Testis (tissue), 2 donors: ENCODE measurements at regions not wholly inside any gene's neighbourhood (a gene's known extent, or its start where the extent isn't known, plus 50 kb on each side); places are given as distances from the start of the nearest gene placed in this dataset.

ENCODE experiments used
- DNase-seq: peaks from one replicate; pipeline ENCODE4 v3.0.0-alpha.2; 2019
- H3K27ac ChIP-seq, 2 donors: fragments of 200-600 bp; sonication (generic); one replicate each; pipeline ENCODE4 v1.5.1; 2019
- H3K27me3 ChIP-seq: fragments of 200-600 bp; sonication (generic); one replicate; pipeline ENCODE4 v1.5.1; 2019
- H3K36me3 ChIP-seq: fragments of 200-600 bp; sonication (generic); one replicate; pipeline ENCODE4 v1.5.1; 2017; ENCODE audit warnings: low read depth; ENCODE audit errors: missing control alignments
- H3K4me1 ChIP-seq: fragments of 200-600 bp; sonication (generic); one replicate; pipeline ENCODE4 v1.5.1; 2019
- H3K4me3 ChIP-seq, 2 donors: fragments of 200-600 bp; sonication (generic); one replicate each; pipeline ENCODE4 v1.5.1; 2017 to 2019
- H3K9me3 ChIP-seq: fragments of 200-600 bp; sonication (generic); one replicate; pipeline ENCODE4 v1.5.1; 2017
- POLR2A ChIP-seq: fragments of 450-650 bp; IDR thresholded peaks from one replicate; pipeline ENCODE4 v1.6.1; 2017; ENCODE audit warnings: antibody characterized with exemption, mild to moderate bottlenecking, moderate library complexity
- WGBS, 2 donors: methylation state at CpG; one replicate each; pipeline ENCODE4 v1.1.5; 2018; 5-methylcytosine and 5-hydroxymethylcytosine counted together
- intact Hi-C: fragments of 100-400 bp; cut with DNase I; formaldehyde crosslinking; loops from one replicate; pipeline ENCODE4 v1.15.1; 2023; ENCODE audit warnings: low total_unique reads
- TF ChIP-seq, protein P1 (sequence below), 3 experiments: fragments of 450-650 bp in 2 of 3; fragments of 200-600 bp in 1 of 3; sonication (generic) in 1 of 3; IDR thresholded peaks; one replicate each; pipeline ENCODE4 v1.5.1; 2016 to 2019; ENCODE audit warnings: antibody characterized with exemption in 3 of 3, mild to moderate bottlenecking in 2 of 3, moderate library complexity in 1 of 3

- no peak overlapping the region for H3K4me3 ChIP-seq
- WGBS, 2 donors, result 79 to 82% methylated on average over 3 of the region's 3 CpGs
- H3K36me3 ChIP-seq, result no peaks in the 10 kb centered on the region
- H3K4me1 ChIP-seq, result no peaks in the 10 kb centered on the region
- H3K27ac ChIP-seq, result no peak overlapping the region
- H3K27me3 ChIP-seq, result no peaks in the 10 kb centered on the region
- H3K9me3 ChIP-seq, result no peaks in the 10 kb centered on the region
- DNase-seq, result no peak
- TF ChIP-seq, protein P1, sequence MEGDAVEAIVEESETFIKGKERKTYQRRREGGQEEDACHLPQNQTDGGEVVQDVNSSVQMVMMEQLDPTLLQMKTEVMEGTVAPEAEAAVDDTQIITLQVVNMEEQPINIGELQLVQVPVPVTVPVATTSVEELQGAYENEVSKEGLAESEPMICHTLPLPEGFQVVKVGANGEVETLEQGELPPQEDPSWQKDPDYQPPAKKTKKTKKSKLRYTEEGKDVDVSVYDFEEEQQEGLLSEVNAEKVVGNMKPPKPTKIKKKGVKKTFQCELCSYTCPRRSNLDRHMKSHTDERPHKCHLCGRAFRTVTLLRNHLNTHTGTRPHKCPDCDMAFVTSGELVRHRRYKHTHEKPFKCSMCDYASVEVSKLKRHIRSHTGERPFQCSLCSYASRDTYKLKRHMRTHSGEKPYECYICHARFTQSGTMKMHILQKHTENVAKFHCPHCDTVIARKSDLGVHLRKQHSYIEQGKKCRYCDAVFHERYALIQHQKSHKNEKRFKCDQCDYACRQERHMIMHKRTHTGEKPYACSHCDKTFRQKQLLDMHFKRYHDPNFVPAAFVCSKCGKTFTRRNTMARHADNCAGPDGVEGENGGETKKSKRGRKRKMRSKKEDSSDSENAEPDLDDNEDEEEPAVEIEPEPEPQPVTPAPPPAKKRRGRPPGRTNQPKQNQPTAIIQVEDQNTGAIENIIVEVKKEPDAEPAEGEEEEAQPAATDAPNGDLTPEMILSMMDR (IDR thresholded peaks at IDR 0.05), result no peak
- no peak for TF ChIP-seq POLR2A
- intact Hi-C loops, result no loop called here
Observed at GRCh38 chr12:128047266-128048060, 219.5 kb upstream of the TMEM132C start.

DNA sequence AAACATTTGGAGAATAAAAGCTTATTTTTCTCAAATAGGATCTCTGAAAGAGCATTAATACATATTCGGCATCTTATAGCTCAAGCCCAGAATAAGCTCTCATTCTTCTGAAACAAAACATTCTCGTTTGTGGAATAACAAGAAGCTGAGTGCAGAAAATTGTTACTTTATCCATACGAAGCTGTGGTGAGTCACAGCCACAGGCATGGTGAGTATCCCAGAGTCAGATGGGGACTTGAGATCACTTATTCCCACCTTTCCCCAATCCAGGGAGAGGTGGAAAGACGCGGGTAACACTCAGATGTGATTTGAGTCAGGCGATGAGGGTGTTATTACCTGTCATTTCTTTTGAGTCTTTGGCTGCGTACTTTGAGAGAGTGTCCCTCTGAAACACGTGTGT, 214.6 kb upstream of the TMEM132C start:
- Histone ChIP-seq H3K4me3 (no peak overlapping the region), H3K9me3 (no peaks in the 10 kb centered on the region), H3K27ac (no peak overlapping the region), H3K4me1 (no peaks in the 10 kb centered on the region), H3K36me3 (no peaks in the 10 kb centered on the region), H3K27me3 (no peaks in the 10 kb centered on the region)
- 76 to 79% methylated on average over 8 of the region's 8 CpGs for WGBS, 2 donors
- no peak for TF ChIP-seq POLR2A
- TF ChIP-seq, protein P1 (IDR thresholded peaks at IDR 0.05), result no peak
- intact Hi-C loops, result no loop called here
- no peak for DNase-seq

- 88 to 93% methylated on average over 5 of the region's 5 CpGs for WGBS, 2 donors
- no peak for TF ChIP-seq POLR2A
- TF ChIP-seq, protein P1 (IDR thresholded peaks at IDR 0.05), result no peak
- DNase-seq, result no peak
- no peaks in the 10 kb centered on the region for H3K4me1 ChIP-seq
- H3K27me3 ChIP-seq, result no peaks in the 10 kb centered on the region
- H3K36me3 ChIP-seq, result no peaks in the 10 kb centered on the region
- intact Hi-C loops, result no loop called here
- H3K27ac ChIP-seq, result no peak overlapping the region
- H3K4me3 ChIP-seq, result no peak overlapping the region
- H3K9me3 ChIP-seq, result no peaks in the 10 kb centered on the region
Observed at GRCh38 chr12:128052777-128053176, 214.2 kb upstream of the TMEM132C start.

DNA sequence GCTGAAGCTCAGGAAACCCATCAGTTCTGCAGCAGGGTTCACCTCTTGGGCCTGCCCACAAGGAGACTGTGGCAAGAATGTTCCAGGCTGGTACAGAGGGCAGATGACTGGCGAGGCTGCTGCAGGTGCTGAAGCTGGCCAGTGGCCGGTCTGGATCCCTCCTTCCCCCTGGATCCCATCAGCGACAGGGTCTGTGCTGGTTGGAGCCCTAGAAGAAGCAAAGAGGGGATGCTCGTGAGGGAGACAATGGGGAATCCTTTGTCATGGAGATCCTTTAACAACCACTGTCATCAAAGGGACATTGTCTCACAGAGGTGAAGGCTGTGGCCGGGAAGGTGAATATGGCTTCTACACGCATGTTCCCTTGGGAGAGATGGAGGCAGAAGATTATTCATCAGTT, 211.4 kb upstream of the TMEM132C start:
- no peak overlapping the region for H3K4me3 ChIP-seq
- 72 to 73% methylated on average over 6 of the region's 6 CpGs for WGBS, 2 donors
- H3K27me3 ChIP-seq, result no peaks in the 10 kb centered on the region
- no peak for DNase-seq
- H3K4me1 ChIP-seq, result no peaks in the 10 kb centered on the region
- no peak for TF ChIP-seq POLR2A
- TF ChIP-seq, protein P1 (IDR thresholded peaks at IDR 0.05), result no peak
- no peaks in the 10 kb centered on the region for H3K36me3 ChIP-seq
- no peak overlapping the region for H3K27ac ChIP-seq
- intact Hi-C loops, result no loop called here
- no peaks in the 10 kb centered on the region for H3K9me3 ChIP-seq
